ENCODE measurements at regions not wholly inside any gene's neighbourhood (a gene's known extent, or its start where the extent isn't known, plus 50 kb on each side); places are given as distances from the start of the nearest gene placed in this dataset.

DNA sequence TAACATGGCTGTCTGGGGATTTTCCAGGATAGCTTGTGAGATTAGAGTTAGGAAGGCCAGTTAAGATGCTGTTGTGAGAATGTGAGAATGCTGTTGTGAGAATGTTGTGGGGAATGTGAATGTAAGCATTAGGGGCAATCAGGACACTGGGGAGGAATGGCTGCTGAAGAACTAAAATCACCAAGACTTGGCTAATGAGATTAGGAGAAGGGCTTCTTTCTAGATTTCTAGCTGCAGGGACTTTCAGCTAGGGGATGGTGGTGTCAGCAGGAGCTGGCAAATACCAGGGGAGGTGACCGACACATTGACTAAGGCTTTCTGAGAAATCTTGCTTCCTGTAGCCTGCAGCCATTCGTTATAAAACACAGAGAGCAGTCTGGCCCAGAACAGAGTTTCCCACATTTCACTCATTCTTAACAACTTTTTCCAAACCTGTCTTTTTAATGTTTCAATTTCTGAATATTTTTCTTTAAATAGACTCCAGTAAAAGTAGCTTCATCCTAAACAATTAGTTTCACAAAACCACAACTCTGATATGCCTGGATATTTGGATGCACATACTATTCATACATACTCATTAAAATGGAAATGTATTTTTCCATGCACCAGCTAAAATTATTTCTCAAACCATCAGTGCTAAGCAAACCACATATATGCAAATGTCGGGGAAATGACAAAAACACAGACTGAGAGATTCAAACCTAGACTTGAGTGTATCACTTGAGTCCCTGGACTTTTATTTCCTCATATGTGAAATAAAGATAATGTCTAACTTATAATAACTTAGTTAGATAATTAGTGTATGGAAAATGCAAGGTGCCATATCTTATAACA is 89.3 kb upstream of the TNC start:
- TF ChIP-seq GATA2 (IDR thresholded peaks at IDR 0.05; ENCODE audit: low read depth, low read length) (no peak), GATA3 (IDR thresholded peaks at IDR 0.05; ENCODE audit: low read depth, low read length) (no peak)

Data from SH-SY5Y (cell line).